ENCODE measurements at regions not wholly inside any gene's neighbourhood (a gene's known extent, or its start where the extent isn't known, plus 50 kb on each side); places are given as distances from the start of the nearest gene placed in this dataset.

- no peak overlapping the region for H2AFZ ChIP-seq (ENCODE audit: low read length)
- H3K36me3 ChIP-seq (ENCODE audit: insufficient read depth, low read length), result no peaks in the 10 kb centered on the region
- no peaks in the 10 kb centered on the region for H3K27me3 ChIP-seq (ENCODE audit: insufficient read depth, low read length)
- no peak overlapping the region for H3K27ac ChIP-seq (ENCODE audit: low read depth, low read length)
- H4K20me1 ChIP-seq (ENCODE audit: insufficient read depth, low read length), result no peaks in the 10 kb centered on the region
- H3K4me3 ChIP-seq (ENCODE audit: insufficient read depth, low read length), result no peak overlapping the region
- no peaks in the 10 kb centered on the region for H3K79me2 ChIP-seq (ENCODE audit: insufficient read depth, low read length)
- TF ChIP-seq CTCF (IDR thresholded peaks at IDR 0.05; ENCODE audit: extremely low read depth, low read depth, low read length), result no peak
- H3K4me2 ChIP-seq (ENCODE audit: insufficient read depth, low read length), result no peak overlapping the region
- no peaks in the 10 kb centered on the region for H3K4me1 ChIP-seq (ENCODE audit: insufficient read depth, low read length)
- no peak for DNase-seq (ENCODE audit: insufficient read length, low spot score, missing footprints)
- no peaks in the 10 kb centered on the region for H3K9me3 ChIP-seq (ENCODE audit: low read depth, low read length)
Measured at GRCh38 chr13:80499536-80500290, 158.8 kb upstream of the SPRY2 start.

- no peaks in the 10 kb centered on the region for H3K36me3 ChIP-seq (ENCODE audit: insufficient read depth, low read length)
- H3K27me3 ChIP-seq (ENCODE audit: insufficient read depth, low read length), result no peaks in the 10 kb centered on the region
- no peaks in the 10 kb centered on the region for H3K4me1 ChIP-seq (ENCODE audit: insufficient read depth, low read length)
- no peaks in the 10 kb centered on the region for H4K20me1 ChIP-seq (ENCODE audit: insufficient read depth, low read length)
- H3K9me3 ChIP-seq (ENCODE audit: low read depth, low read length), result no peaks in the 10 kb centered on the region
- no peak overlapping the region for H3K4me3 ChIP-seq (ENCODE audit: insufficient read depth, low read length)
- no peak overlapping the region for H2AFZ ChIP-seq (ENCODE audit: low read length)
- H3K27ac ChIP-seq (ENCODE audit: low read depth, low read length), result no peak overlapping the region
- TF ChIP-seq CTCF (IDR thresholded peaks at IDR 0.05; ENCODE audit: extremely low read depth, low read depth, low read length), result no peak
- no peaks in the 10 kb centered on the region for H3K79me2 ChIP-seq (ENCODE audit: insufficient read depth, low read length)
- no peak for DNase-seq (ENCODE audit: insufficient read length, low spot score, missing footprints)
- no peak overlapping the region for H3K4me2 ChIP-seq (ENCODE audit: insufficient read depth, low read length)
Measured at GRCh38 chr13:80498433-80498832, 157.5 kb upstream of the SPRY2 start.

GRCh38 chr13:80497978-80498377 is 157.1 kb upstream of the SPRY2 start:
- H2AFZ ChIP-seq (ENCODE audit: low read length), result no peak overlapping the region
- no peak overlapping the region for H3K4me3 ChIP-seq (ENCODE audit: insufficient read depth, low read length)
- no peak for DNase-seq (ENCODE audit: insufficient read length, low spot score, missing footprints)
- H3K4me2 ChIP-seq (ENCODE audit: insufficient read depth, low read length), result no peak overlapping the region
- TF ChIP-seq CTCF (IDR thresholded peaks at IDR 0.05; ENCODE audit: extremely low read depth, low read depth, low read length), result no peak
- H3K27me3 ChIP-seq (ENCODE audit: insufficient read depth, low read length), result no peaks in the 10 kb centered on the region
- H3K4me1 ChIP-seq (ENCODE audit: insufficient read depth, low read length), result no peaks in the 10 kb centered on the region
- no peaks in the 10 kb centered on the region for H4K20me1 ChIP-seq (ENCODE audit: insufficient read depth, low read length)
- no peaks in the 10 kb centered on the region for H3K79me2 ChIP-seq (ENCODE audit: insufficient read depth, low read length)
- H3K9me3 ChIP-seq (ENCODE audit: low read depth, low read length), result no peaks in the 10 kb centered on the region
- H3K36me3 ChIP-seq (ENCODE audit: insufficient read depth, low read length), result no peaks in the 10 kb centered on the region
- H3K27ac ChIP-seq (ENCODE audit: low read depth, low read length), result no peak overlapping the region

GRCh38 chr13:80497439-80497838 is 156.5 kb upstream of the SPRY2 start:
- no peak for TF ChIP-seq CTCF (IDR thresholded peaks at IDR 0.05; ENCODE audit: extremely low read depth, low read depth, low read length)
- Histone ChIP-seq H3K9me3 (ENCODE audit: low read depth, low read length) (no peaks in the 10 kb centered on the region), H4K20me1 (ENCODE audit: insufficient read depth, low read length) (no peaks in the 10 kb centered on the region)

More at GRCh38 chr13:80497439-80497838, 156.5 kb upstream of the SPRY2 start:
- H3K27me3 ChIP-seq (ENCODE audit: insufficient read depth, low read length), result no peaks in the 10 kb centered on the region
- no peak overlapping the region for H3K27ac ChIP-seq (ENCODE audit: low read depth, low read length)
- H3K4me3 ChIP-seq (ENCODE audit: insufficient read depth, low read length), result no peak overlapping the region
- H3K36me3 ChIP-seq (ENCODE audit: insufficient read depth, low read length), result no peaks in the 10 kb centered on the region
- H3K4me1 ChIP-seq (ENCODE audit: insufficient read depth, low read length), result no peaks in the 10 kb centered on the region
- no peak overlapping the region for H2AFZ ChIP-seq (ENCODE audit: low read length)
- no peak overlapping the region for H3K4me2 ChIP-seq (ENCODE audit: insufficient read depth, low read length)
- no peak for DNase-seq (ENCODE audit: insufficient read length, low spot score, missing footprints)
- no peaks in the 10 kb centered on the region for H3K79me2 ChIP-seq (ENCODE audit: insufficient read depth, low read length)

Measured in osteoblast (primary cell).